GM12891 (cell line): ENCODE measurements at regions not wholly inside any gene's neighbourhood (a gene's known extent, or its start where the extent isn't known, plus 50 kb on each side); places are given as distances from the start of the nearest gene placed in this dataset.

Experiments used
- DNase-seq: peaks from one replicate; pipeline ENCODE4 v3.0.0; 2011; ENCODE audit warnings: low spot score; ENCODE audit not compliant: insufficient read length
- FAIRE-seq: peaks from 2 replicates; lab custom pipeline; 2011; peaks lifted over from hg19 to GRCh38; lab: Jason Lieb, UNC
- PAX5 ChIP-seq: IDR thresholded peaks from 2 replicates; pipeline ENCODE4 v1.6.1; 2011; ENCODE audit warnings: low read length, moderate library complexity, mild to moderate bottlenecking; ENCODE audit not compliant: insufficient read depth, severe bottlenecking
- POLR2A ChIP-seq: IDR thresholded peaks from 2 replicates; pipeline ENCODE4 v1.6.1; 2011; ENCODE audit warnings: low read depth, low read length, control low read depth
- POLR2AphosphoS5 ChIP-seq: IDR thresholded peaks from 2 replicates; pipeline ENCODE4 v1.6.1; 2011; ENCODE audit warnings: low read depth, low read length, control low read depth
- POU2F2 ChIP-seq: IDR thresholded peaks from 2 replicates; pipeline ENCODE4 v1.6.1; 2011; ENCODE audit warnings: low read depth, mild to moderate bottlenecking, control low read depth, low read length, moderate library complexity
- SPI1 ChIP-seq: IDR thresholded peaks from 2 replicates; pipeline ENCODE4 v1.6.1; 2011; ENCODE audit warnings: low read depth, low read length, control low read depth
- TAF1 ChIP-seq: IDR thresholded peaks from 2 replicates; pipeline ENCODE4 v1.6.1; 2011; ENCODE audit warnings: low read depth, low read length, control low read depth

- no peak for FAIRE-seq
- no peak for DNase-seq
- TF ChIP-seq PAX5 (no peak), SPI1 (no peak), POLR2A (no peak), TAF1 (no peak), POLR2AphosphoS5 (no peak), POU2F2 (no peak)
Observed at GRCh38 chr6:6704103-6705060, 115.9 kb downstream of the LY86 start.

GRCh38 chr6:6705061-6705425, 116.5 kb downstream of the LY86 start:
- TF ChIP-seq PAX5 (no peak), TAF1 (no peak), POU2F2 (no peak), POLR2AphosphoS5 (no peak), POLR2A (no peak), SPI1 (no peak)
- DNase-seq (no peak), FAIRE-seq (no peak)

GRCh38 chr6:6705915-6706675, 117.6 kb downstream of the LY86 start:
- DNase-seq: no peak
- FAIRE-seq: no peak
- TF ChIP-seq TAF1: no peak
- TF ChIP-seq POLR2A: no peak
- no peak for TF ChIP-seq POLR2AphosphoS5
- no peak for TF ChIP-seq SPI1
- no peak for TF ChIP-seq PAX5
- no peak for TF ChIP-seq POU2F2

GRCh38 chr6:6707143-6707542, 118.6 kb downstream of the LY86 start:
- TF ChIP-seq POLR2AphosphoS5 (no peak), PAX5 (no peak), POU2F2 (no peak), POLR2A (no peak), SPI1 (no peak), TAF1 (no peak)
- FAIRE-seq: no peak
- DNase-seq: no peak

GRCh38 chr6:6709106-6709505, 120.6 kb downstream of the LY86 start:
- DNase-seq (no peak), FAIRE-seq (no peak)
- no peak for TF ChIP-seq POLR2A
- TF ChIP-seq PAX5: no peak
- TF ChIP-seq TAF1: no peak
- no peak for TF ChIP-seq POLR2AphosphoS5

GRCh38 chr6:6711031-6711785, 122.7 kb downstream of the LY86 start:
- TF ChIP-seq POLR2AphosphoS5: no peak
- no peak for TF ChIP-seq PAX5
- no peak for TF ChIP-seq TAF1
- TF ChIP-seq POLR2A: no peak
- TF ChIP-seq SPI1: no peak
- TF ChIP-seq POU2F2: no peak

GRCh38 chr6:6711832-6712448, 123.4 kb downstream of the LY86 start:
- no peak for DNase-seq
- TF ChIP-seq SPI1: peak; percentile 61
- no peak for TF ChIP-seq PAX5
- TF ChIP-seq TAF1: no peak
- TF ChIP-seq POLR2A: no peak
- TF ChIP-seq POLR2AphosphoS5: no peak
- no peak for TF ChIP-seq POU2F2
- FAIRE-seq: peak; percentile 88

More at GRCh38 chr6:6711031-6711785, 122.7 kb downstream of the LY86 start:
- FAIRE-seq (peak; percentile 56), DNase-seq (no peak)

- no peak for DNase-seq
- TF ChIP-seq POLR2A (no peak), POU2F2 (no peak), SPI1 (no peak), PAX5 (no peak), TAF1 (no peak), POLR2AphosphoS5 (no peak)
- FAIRE-seq: no peak
Observed at GRCh38 chr6:6712449-6713403, 124.2 kb downstream of the LY86 start.
